Erythroblast (primary cell): ENCODE measurements at regions not wholly inside any gene's neighbourhood (a gene's known extent, or its start where the extent isn't known, plus 50 kb on each side); places are given as distances from the start of the nearest gene placed in this dataset.
"Not testable (repeated sequence)": the region's sequence is repeated elsewhere in the genome, so short reads cannot be mapped to it uniquely, and the experiment has no call there.

Experiments used
- GATA1 ChIP-seq: IDR thresholded peaks from 2 replicates; pipeline ENCODE4 v1.6.1; 2011; ENCODE audit warnings: low read depth, mild to moderate bottlenecking, control low read depth, low read length, moderate library complexity
- POLR2A ChIP-seq: IDR thresholded peaks from 2 replicates; pipeline ENCODE4 v1.6.1; 2011; ENCODE audit warnings: mild to moderate bottlenecking, low read length

DNA sequence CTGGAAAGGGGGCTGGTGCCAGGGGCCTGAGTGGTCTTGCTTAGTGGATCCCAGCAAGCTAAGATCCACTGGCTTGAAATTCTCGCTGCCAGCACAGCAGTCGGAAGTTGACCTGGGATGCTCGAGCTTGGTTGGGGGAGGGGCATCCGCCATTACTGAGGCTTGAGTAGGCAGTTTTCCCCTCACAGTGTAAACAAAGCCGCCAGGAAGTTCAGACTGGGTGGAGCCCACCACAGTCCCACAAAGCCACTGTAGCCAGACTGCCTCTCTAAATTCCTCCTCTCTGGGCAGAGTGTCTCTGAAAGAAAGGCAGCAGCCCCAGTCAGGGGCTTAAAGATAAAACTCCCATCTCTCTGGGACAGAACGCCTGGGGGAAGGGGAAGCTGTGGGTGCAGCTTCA, 457.7 kb upstream of the SPRED2 start:
- TF ChIP-seq POLR2A, GATA1: not testable (repeated sequence)
